Activated CD4-positive, alpha-beta T cell treated with anti-CD3 and anti-CD28 coated beads for 24 hours (primary cell): ENCODE measurements at regions not wholly inside any gene's neighbourhood (a gene's known extent, or its start where the extent isn't known, plus 50 kb on each side); places are given as distances from the start of the nearest gene placed in this dataset.

Experiments used
- DNase-seq, 2 donors: peaks; one replicate each; pipeline ENCODE4 v3.0.0-alpha.2; 2020; ENCODE audit warnings: low read depth in 2 of 2

DNA sequence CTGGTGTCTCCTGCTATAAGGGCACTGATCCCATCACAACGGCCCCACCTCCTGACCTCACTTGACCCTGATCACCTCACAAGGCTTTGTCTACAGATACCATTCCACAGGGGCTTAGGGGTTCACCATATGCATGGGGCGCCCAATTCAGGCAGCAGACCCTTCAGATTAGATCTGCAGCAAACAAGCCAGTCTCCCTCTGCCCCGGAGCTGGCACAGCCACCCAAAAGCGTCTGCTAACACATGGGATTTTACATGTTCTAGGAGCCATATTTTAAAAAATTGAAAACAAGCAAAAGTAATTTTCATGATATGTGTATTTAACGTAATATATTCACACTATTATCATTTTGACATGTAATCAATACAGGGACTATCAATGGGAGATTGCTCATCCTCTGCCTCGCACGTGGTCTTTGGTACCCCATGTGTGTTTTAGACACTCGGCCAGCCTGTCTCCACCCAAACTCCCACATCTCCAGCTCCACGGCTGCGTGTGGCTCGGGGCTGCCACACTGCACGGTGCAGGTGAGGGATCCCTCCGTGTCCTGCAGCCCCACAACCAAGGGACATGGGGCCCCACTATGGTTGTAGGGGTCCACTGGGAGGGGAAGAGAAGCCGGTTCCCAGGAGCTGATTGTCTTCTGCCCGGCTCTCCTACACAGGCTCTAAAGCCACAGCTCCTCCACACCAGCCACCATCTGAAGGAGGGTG, 107.6 kb downstream of the RBFOX3 start:
- DNase-seq, result no peak

DNA sequence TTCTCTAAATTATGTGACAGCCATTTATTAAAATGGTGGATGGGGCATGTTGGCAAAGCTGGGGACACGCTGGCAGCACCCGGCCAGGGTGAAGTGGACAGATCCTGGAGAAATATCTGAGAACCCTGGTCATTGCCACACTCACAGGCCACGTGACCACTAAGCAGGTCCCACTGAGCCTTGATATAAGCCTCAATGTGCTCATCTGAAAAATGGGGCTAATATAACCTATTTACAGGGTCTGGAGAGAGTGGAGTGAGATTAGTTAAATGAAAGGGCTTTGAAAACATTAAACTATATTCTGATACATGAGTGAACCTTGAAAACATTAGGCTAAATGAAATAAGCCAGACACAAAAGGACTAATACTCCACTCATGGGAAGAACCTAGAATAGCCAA, 108.9 kb downstream of the RBFOX3 start:
- no peak for DNase-seq

DNA sequence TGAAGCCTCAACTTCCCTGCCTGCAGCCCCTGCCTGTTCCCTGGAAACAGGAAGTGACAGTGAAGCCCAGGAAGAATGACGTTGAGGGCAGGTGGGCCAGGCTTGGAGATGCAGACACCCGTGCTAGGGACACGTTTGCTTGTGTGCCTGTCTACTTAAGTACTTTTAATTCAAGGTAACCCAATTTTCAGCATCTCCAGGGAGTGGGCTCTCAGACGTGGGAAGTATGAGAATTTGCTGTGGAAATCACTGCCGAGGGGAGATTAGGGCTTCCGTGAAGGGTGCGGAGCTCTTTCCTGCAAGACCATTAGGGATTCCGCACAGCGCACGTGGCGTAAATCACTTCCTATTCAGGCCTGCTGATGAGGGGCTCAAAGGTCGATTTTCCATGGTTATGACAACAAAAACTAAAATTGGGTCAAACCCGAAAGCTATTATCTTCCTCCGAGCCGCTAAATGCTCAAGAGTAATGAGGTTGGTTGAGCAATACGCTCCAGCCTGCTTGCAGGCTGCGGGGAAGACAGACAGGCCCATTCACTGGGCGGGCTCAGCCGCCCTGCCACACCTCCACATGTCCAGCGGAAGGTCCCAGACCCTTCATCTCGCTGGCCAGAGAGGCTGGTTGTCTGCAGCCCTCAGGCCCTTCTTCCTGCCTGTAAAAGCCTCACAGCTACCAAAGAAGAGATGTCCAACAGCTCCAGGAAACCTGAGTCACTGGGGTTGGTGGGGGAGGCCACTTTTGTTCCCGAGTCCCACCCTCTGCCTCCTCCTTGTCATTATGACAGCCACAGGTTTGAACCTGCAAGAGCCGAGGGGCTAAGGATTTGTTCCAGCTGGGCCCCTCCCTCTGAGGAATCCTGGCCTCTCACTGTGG, 109.9 kb downstream of the RBFOX3 start:
- DNase-seq, result no peak

DNA sequence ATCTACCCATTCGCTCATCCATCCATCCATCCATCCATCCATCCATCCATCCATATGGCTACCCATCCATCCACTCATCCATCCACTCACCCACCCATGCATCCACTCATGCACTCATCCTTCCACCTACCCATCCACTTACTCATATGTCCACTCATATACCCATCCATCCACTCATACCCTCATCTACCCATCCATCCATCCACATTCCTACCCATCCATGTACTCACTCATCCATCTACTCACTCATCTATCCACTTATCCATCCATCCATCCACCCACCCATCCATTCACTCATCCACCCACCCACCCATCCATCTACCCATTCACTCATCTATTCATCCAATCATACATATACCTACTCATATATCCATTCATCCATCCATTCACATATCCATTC, 112.0 kb downstream of the RBFOX3 start:
- DNase-seq, result no peak

DNA sequence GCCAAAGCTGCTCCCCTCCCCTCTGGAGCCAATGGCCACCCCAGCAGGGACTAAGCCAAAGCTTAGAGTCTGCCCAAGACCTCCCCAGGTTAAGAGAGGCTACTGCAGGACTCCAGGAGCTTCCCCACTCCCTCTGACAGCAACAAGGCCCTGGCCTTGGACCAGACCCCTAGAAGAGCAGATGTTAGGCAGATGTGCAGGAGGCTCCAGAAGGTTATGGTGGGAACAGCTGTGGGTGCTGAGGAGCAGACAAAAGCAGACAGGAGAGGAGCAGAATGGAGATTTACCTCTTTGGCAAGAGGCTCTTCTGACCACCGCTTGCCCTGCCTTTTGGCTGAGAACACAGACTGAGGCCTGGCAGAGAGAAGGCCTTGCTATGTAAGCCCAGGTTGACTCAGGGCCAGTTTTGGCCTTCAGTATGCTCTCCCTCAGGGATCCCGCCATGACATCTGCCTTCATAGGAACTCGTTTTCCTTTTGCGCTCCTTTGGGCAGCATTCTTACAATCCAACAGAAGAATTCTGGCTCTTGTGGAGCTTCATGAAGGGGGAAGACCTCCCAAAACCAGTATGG, 113.0 kb downstream of the RBFOX3 start:
- no peak for DNase-seq

DNA sequence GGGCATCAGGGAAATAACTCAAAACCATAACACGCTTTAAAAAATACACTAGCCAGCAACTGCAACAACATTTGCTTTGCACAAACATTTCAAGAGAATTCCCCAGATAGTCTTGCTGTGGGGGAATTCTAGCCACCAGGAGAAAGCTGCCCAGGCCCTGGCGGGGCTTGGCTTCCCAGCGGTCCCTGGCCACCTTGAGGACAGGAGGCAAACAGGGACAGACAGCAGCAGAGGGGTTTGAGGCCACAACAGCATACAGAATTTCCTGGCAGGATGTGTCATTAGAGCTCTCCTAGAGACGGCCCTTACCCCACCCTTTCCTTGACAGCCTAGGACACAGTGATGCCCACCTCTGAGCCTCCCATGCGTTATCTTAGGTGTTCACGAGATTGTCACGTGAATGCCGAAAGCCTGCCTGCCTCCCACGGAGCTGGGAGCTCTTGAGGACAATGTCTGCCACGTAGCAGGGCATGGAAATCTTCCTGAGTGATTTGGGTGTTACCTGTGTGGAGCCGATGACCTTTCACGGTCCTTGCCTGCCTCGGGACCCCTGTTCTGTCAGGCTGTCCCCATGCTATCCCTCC, 114.3 kb downstream of the RBFOX3 start:
- no peak for DNase-seq

DNA sequence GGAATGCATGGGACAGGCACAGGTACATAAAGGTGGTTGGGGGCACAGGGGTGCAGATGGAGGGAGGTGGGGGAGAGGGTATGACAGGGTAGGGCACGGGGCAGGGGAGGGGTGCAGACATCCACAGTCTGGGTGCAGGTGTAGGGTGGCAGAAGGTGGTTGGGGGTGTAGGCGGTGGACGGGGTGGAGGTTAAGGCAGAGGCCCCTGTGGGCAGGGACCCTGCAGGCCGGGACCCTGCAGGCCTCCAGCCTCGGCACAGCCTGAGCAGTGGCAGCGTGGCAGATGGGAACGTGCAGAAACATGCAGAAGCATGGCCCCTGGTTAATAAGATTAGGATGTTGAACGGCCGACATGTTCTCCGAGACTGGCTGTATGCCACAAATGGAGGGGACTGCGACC, 115.2 kb downstream of the RBFOX3 start:
- DNase-seq, result no peak

DNA sequence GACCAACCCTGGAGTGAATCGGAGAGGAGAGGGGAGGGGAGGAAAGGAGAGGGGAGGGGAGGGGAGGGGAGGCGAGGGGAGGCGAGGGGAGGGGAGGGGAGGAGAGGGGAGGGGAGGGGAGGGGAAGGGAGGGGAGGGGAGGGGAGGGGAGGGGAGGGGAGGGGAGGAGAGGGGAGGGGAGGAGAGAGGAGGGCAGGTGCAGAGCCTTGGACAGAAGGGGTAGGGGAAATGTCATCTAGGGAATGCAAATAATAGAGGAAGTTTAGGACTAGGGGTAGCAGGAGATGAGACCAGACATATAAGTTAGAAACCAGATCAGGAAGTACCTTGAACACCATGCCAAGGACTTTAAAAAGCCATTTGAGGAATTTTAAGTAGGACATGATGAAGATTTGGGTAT, 119.8 kb downstream of the RBFOX3 start:
- DNase-seq, result no peak

DNA sequence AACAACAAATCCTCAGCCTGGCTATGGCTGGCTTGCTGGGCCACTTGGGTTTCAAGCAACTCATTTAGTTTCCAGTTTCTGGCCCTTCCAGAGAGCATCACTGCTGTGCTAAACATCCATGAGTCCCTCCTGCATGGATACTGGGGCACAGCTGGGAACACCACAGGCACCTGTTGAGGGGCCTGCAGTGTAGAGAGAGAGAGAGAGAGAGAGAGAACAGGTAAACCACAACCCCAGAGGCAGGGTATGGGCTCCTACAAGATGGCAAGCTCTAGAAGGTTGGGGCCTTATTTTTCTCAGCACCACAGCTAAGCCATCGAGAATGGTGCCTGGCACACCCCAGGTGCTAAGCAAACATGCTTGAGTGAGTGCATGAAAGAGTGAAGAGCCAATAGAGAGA, 120.3 kb downstream of the RBFOX3 start:
- DNase-seq, result no peak

DNA sequence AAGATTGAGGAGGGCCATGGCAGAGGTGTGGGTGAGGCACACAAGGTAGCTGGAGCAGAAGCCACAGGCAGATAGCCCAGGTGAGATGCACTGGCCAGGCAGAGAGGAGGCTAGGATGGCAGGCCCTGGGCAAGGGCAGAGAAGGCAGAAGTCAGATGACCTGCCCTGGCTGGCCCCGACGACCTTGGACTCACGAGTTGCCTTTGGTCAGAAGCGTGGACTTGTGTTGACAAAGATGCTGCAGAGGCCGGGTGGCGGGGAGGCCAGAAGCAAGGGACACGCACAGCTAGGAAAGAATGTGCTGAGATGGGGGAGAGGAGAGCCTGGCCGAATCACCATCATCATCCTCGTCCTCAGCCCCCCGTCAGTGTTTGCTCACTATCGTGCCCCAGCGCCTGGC, 123.7 kb downstream of the RBFOX3 start:
- no peak for DNase-seq

DNA sequence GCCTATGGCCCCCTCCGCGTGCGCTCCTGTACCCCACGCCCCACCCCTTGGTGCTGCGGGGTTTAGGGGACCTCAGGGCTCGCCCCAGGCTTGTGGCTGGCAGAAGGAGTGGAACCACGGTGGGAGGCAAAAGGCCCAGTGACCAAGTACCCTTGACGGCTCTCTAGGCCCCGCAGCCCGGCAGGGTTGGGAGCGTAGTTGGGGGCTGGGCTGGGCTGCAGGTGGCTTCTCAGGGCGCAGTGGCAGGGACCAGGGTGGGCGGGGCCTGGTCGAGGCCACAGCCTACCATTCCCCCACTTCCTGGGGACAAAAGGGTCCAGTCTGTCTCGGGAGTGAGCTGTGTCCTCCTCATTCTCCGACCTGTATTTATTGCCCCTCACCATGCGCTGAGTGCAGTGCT, 124.9 kb downstream of the RBFOX3 start:
- no peak for DNase-seq

DNA sequence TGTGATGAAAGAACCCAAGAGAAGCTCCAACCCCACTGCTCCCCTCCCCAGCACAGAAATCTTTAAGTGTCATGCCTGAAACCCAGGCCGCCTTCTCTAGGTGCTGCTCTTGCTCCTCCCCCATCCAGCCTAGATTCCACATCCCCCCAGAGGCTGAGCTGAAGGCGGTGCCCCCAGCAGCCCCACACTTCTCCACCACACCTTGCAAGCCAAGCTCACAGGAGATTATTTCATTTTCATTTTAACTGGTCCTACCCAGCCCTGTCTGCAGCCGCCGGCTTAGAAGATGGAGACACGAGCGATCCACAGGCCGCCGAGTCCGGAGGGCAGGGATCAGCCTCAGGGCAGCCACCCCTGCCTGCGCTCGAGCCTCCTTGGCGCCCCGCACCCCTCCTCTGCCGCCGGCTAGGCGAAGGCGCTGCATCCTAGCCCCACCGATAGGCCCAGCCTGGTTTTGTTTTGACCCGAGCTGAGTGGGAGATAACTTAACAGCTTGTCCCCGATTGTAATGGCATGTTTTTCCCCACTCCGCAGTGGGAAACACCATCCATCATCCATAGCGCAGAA, 125.3 kb downstream of the RBFOX3 start:
- DNase-seq, result no peak

DNA sequence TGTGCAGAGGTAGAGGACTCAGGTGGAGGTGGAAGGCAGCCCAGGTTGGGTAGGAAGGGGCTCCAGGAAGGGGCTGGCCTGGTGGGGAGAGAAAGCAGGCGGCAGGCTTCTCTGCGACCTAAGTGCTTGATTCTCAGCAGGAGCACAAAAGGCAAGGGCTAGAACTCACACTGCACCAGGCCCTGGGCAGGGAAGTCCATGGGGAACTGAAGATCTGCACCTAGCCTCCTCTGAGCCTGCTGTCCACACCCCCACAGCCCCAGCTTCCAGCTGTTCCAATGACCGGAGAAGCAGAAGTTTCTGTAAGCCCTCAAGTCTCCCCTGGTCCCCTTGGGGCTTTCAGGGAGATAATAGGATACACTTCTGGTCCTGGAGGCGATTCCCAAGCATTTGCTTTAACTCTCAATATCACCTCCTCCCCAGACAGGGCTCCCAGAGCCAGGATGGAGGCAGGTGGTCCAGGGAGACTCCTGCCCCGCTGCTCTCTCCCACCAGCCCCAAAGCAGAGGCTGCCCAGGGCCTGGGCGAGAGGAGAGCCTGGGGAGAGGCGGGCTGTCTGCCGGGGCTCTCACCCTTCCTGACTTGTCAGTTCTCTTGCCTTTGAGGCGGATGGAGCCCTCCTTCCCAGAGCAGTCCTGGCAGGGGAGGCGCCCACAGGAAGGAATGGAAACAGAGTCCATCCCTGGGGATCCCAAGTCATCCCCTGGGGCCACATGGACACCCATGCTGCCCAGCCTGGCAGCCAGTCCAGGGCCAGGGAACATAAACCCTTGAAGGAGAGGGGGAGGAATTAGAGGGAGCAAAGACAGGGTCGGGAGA, 126.0 kb downstream of the RBFOX3 start:
- no peak for DNase-seq

DNA sequence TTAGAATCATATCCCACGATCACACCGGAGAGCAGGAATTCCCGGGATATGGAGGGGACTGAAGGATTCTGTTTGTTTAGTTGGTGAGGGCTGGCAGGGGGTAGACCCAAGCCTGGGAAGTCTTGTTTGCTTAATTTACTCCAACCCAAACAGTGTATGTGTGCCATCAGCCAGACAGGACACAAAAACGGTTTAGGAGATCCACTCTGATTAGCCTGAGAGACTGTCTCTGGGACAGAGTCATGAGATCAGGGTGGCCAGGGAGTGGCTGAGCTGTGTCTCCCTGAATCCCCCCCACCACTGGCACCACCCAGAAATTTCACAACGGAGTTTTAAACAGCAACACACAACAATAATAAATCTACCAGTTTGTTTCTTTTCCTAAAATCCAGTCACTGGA, 127.0 kb downstream of the RBFOX3 start:
- no peak for DNase-seq

DNA sequence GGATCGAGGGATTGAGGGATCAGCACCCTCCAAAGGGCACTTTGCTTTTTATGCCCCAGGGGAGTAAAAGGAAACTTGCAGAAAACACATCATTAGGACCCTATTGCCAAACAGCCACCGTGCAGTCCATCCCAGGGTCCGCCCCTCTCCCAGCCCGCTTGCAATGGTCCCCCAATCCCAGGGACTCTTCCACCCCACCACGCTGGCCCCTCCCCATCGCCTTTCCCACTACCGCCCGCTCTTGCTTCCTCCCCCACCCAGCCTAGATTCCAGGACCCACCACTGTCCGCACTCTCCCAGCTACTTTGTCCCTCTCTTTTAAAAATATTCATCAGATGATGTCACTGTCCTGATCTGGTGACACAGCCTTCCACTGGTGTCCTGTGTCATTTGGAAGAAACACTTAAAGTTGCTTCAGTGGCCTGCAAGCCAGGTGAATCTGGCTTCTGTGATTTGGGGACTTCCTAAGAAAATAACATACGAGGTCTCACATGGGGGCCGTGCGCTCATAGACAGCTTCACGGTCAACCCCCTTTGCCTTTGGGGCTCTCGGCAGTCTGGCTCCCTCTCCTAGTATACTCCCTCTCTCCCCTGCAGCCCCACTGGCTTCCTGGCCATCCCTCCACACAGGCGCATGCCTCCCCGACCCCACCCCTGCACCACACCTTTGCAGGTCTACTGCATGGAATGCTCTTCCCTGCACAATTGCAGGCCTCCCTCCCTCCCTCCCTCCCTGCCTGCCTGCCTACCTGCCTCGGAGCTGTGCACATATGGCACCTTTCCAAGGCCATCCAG, 127.9 kb downstream of the RBFOX3 start:
- no peak for DNase-seq

DNA sequence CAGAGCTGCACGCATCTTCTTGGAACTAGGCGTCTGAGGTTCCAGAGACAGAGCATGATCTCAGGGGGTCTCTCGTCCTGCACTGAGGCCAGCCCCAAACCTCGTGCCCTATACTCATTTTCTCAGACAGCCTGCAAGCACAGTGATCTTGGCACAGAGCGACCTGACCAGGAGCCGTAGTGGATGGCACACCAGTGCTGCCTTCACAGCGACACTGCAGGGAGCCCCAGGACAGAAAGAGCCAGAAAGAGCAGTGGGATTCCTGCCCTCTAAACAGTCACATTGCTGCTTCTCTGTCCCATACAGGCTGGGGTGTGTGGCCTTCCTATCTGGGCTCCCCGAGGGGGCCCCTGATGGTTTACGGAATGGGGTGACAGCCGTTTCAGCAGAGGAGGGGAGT, 131.0 kb downstream of the RBFOX3 start:
- DNase-seq, result no peak

DNA sequence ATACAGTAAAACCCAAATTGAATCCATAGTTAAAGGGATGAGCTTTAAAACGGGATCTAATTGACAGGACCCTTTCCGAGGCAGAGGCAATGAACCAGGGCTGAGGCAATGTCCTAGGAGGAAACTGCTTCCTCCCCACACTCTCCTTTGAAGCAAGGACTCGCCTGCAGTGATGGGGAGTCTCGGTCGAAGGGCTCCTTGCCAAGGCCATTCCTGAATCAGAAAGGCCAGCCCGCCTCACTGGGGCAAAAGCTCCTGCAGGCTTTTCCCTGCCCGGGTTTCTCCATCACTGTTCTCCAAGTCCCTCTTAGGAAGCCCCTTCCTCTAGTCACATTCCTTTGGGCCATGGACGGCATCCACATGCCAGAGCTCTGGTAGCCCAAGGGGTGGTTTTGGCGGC, 132.0 kb downstream of the RBFOX3 start:
- DNase-seq, result no peak

DNA sequence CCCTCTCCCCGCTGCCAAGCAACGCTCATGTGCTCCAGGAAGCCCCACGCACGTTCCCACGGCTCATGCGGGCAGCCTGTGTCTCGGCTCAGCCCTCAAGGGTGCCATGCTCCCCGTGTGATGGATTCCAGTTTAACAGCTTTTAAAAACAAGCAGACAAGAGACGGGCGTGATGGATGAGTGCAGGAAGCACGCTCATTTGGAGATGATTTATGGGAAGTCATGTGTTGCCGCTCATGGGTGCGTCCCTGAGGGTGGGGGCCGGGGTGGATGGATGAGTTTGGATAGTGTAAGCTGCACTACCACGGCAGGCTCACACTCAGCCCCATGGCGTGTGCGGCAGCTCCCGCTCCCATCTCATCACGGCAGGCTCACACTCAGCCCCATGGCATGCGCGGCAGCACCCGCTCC, 132.8 kb downstream of the RBFOX3 start:
- DNase-seq, result no peak

DNA sequence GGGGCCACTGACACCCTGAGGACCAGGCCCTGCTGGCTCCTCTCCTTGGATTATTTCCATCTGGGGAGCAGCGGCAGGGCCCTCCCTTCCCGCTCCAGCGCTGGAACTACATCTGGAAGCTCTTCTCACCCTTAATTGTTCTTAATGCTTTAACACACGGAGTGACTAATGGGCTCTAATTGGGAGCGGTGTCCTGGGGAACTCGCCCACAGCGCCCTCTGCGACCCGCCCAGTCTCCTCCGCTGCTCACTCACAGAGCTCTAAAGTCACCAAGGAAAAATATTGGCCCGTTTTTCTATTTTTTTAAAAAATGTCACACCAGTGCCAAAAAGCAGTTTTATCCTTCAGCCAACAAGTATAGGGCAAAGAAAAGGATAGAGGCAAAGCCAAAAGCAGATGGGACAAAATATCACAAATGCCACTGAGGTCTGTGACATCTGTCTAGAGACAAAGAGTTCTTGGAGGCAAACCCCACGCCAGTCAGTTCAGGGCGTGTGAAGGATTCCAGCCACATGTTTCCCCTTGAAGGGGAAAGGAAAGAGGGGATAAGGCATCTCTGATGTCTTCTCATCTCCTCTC, 134.7 kb downstream of the RBFOX3 start:
- DNase-seq, result no peak

DNA sequence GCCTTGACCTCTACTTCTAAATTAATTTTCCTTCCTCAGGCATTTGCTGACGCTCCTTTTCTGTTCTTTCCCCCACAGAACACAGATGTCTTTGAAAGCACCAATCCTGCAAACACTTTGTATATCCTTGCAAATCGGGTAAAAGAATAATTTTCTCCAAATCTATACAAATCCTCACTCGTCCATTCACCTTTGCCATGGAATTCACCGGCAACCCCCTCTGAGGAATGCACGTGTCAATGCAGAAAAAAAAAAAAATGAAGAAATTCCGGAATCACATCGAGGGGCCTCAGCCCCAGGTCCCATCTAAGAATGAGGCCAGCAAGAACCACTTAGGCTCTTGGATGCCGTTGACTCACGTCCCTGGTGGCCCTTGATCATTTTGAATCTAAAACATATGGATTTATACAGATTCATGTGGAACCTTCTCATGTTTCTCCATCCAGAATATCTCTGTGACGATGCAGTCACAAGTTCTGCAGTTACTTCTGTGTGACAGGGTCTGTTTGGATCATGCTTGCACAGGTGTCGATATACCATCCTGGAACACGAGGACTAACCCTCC, 136.9 kb downstream of the RBFOX3 start:
- no peak for DNase-seq
